RPMI8226 (cell line): ENCODE measurements at regions not wholly inside any gene's neighbourhood (a gene's known extent, or its start where the extent isn't known, plus 50 kb on each side); places are given as distances from the start of the nearest gene placed in this dataset.
"Not testable (repeated sequence)": the region's sequence is repeated elsewhere in the genome, so short reads cannot be mapped to it uniquely, and the experiment has no call there.

ENCODE experiments used
- DNase-seq: peaks from one replicate; pipeline ENCODE4 v3.0.0-alpha.2; 2015

- DNase-seq: no peak
These were observed 129.2 kb downstream of the TENT5A start for GRCh38 chr6:81623106-81623759.

- no peak for DNase-seq
These were observed 130.6 kb downstream of the TENT5A start for GRCh38 chr6:81621816-81622395.

GRCh38 chr6:81614292-81614691 lies 138.2 kb downstream of the TENT5A start:
- DNase-seq: no peak

- DNase-seq: no peak
These were observed 138.9 kb downstream of the TENT5A start for GRCh38 chr6:81613606-81614005.

GRCh38 chr6:81612136-81612535 lies 140.3 kb downstream of the TENT5A start:
- DNase-seq: no peak

DNA sequence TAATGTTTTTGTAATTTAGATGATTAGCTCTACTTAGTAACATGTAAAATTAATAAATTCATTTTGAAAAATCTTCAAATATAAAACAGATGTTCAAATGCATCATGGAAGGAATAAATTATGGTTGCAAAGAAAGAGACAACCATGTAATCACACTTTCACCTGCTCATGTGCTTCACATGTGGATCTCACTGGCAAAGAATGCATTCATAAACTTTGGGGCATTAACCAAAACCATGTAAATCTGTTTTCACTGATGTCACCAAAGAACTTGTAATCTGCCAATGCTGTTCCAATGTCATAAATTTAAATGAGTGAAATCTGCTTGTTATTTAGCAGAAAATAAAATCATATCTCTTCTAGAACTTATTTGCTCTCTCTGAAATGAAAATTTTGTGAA lies 142.7 kb downstream of the TENT5A start:
- DNase-seq: no peak

DNA sequence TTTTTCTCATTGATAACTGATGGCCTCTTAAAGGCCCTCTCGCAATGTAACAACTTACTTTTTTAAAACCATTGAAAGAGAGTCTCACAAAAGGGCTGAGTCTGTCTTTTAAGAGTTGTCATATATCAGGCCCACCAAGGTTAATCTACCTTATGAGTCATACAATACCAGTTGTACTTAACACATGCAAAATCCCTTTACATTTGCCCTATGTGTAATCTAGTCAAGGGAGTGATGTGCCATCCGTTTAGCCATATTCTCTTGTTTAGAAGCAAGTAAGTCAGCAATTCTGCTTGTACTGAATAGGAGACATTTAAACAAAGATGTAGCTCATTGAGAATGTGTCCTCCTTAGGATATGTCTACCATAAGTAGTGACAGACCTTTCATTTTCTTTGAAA lies 143.7 kb downstream of the TENT5A start:
- DNase-seq: no peak

- DNase-seq: no peak
These were observed 145.5 kb downstream of the TENT5A start for GRCh38 chr6:81606965-81607381.

GRCh38 chr6:81605526-81605925 lies 147.0 kb downstream of the TENT5A start:
- DNase-seq: no peak

GRCh38 chr6:81601918-81602317 lies 150.6 kb downstream of the TENT5A start:
- no peak for DNase-seq

DNA sequence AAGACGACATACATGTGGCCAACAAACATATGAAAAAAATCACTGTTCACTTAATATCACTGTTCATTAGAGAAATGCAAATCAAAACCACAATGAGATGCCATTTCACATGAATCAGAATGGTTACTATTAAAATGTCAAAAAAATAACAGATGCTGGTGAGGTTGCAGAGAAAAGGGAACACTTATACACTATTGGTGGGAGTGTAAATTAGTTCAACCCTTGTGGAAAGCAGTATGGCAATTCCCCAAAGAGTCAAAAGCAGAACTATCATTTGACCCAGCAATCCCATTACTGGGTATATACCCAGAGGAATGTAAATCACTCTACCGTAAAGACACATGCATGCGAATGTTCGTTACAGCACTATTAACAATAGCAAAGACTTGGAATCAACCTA lies 152.0 kb downstream of the TENT5A start:
- not testable (repeated sequence) for DNase-seq

DNA sequence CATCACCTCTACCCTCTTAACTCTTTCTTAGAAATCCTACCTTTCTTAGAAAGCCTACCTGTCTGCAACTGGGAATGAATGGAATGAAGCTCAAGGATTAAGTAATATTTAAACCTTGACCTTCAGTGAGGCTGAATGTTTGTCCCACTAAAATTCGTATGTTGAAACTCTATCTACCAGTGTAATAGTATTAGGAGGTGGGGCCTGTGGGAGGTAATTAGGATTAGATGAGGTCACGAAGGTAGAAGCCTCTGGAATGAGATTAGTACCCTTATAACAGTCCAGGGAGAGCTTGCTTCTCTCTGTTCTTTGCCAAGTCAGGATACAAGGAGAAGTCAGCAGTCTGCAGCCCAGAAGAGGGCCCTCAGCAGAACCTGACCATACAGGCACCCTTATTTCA lies 158.0 kb downstream of the TENT5A start:
- DNase-seq: no peak

DNA sequence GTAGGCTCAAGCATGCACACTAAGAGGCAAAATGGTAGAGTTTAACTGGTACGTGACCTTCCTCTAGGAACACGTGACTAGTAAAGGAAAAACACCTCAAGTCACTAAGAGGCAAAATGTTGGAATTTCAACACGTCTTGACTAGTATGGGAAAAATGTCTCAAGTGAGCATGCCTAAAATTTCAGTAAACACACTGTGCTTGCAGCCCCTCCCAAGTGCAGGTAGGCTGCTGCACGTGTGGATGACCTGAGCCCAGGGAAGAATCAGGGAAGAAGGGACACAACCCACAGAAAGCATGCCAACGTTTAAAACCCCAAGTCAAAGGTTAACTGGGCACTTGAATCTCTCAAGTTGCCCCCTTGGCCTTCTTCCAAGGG lies 162.2 kb downstream of the TENT5A start:
- no peak for DNase-seq

DNA sequence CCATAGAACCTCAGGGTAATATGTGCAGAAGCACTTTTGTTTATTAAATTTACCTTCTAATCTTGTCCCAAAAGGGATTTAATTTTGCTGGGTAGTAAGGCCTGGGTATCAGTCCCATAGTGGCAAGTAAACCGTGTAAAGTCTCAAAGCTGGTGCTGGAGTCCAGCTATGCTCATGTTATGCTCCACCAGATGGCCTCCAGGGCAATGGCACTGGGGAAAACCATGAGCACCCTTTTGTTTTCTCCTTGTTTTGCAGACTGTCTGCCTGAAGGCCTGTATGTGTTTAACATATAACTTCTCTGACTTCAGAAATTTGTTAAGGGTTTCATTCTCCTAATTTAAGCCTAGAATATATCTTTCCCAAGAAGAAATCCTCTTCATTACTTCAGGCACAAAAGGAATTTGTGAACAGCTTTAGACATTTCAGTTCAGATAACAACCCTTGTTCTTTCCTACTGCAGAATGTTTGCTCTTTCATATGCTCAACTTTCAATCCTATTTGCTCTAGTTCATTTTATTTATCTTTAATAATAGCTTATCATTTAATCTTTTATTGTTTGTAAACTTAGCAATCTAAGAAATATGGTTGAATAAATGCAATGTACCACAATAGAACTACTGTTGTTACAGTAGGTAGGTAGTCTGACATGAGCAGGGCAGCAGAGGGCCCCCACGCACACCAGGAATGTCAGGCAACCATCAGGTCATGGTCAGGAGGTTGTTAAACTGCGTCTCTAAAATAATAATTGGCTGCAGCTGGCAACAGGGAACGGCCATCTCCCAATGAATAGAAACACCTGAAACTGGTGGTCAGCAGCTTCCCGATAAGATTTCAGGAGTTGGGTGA lies 162.8 kb downstream of the TENT5A start:
- DNase-seq: no peak

DNA sequence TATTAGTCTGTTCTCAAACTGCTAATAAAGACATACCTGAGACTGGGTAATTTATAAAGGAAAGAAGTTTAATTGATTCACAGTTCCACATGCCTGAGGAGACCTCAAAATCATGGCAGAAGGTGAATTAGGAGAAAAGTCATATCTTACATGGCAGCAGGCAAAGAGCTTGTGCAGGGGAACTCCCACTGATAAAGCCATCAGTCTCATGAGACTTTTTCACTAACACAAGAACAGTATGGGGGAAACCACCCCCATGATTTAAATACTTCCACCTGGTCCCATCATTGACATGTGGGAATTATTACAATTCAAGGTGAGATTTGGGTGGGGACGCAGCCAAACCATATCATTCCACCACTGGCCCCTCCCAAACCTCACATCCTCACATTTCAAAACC lies 166.8 kb downstream of the TENT5A start:
- DNase-seq: not testable (repeated sequence)

DNA sequence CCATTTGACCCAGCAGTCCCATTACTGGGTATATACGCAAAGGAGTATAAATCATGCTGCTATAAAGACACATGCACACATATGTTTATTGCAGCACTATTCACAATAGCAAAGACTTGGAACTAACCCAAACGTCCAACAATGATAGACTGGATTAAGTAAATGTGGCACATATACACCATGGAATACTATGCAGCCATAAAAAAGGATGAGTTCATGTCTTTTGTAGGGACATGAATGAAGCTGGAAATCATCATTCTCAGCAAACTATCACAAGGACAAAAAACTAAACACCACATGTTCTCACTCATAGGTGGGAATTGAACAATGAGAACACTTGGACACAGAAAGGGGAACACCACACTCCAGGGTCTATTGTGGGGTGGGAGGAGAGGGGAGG lies 168.3 kb downstream of the TENT5A start:
- DNase-seq: not testable (repeated sequence)

- no peak for DNase-seq
These were observed 177.0 kb downstream of the TENT5A start for GRCh38 chr6:81575442-81575841.

GRCh38 chr6:81572020-81572419 lies 180.5 kb downstream of the TENT5A start:
- DNase-seq: no peak

- no peak for DNase-seq
These were observed 181.8 kb downstream of the TENT5A start for GRCh38 chr6:81570681-81571080.

- DNase-seq: no peak
These were observed 183.5 kb downstream of the TENT5A start for GRCh38 chr6:81568973-81569372.

- DNase-seq: no peak
These were observed 187.4 kb downstream of the TENT5A start for GRCh38 chr6:81565071-81565470.

GRCh38 chr6:81564470-81565068 lies 187.9 kb downstream of the TENT5A start:
- DNase-seq: no peak

- DNase-seq: no peak
These were observed 190.3 kb downstream of the TENT5A start for GRCh38 chr6:81562169-81562568.

DNA sequence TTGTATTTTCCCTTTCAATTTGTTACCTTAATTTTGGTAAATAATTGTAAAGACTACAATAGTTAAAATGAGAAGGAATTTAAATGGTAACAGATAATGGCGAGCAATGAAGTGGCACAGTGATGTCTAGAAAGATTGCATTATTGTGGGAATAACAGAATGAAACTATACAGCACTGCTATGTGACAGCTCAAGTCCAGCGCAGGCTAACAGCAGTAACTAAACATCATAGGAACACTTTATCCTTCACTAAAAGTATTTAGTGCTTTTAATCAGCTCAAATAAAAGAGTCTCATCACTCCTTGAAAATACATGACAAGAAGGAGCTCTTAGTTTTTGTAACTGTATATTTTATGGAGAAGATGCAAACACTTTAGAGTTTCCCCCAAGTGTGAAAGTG lies 190.8 kb downstream of the TENT5A start:
- DNase-seq: no peak
